ENCODE measurements at regions not wholly inside any gene's neighbourhood (a gene's known extent, or its start where the extent isn't known, plus 50 kb on each side); places are given as distances from the start of the nearest gene placed in this dataset.
"Not testable (repeated sequence)": the region's sequence is repeated elsewhere in the genome, so short reads cannot be mapped to it uniquely, and the experiment has no call there.

DNA sequence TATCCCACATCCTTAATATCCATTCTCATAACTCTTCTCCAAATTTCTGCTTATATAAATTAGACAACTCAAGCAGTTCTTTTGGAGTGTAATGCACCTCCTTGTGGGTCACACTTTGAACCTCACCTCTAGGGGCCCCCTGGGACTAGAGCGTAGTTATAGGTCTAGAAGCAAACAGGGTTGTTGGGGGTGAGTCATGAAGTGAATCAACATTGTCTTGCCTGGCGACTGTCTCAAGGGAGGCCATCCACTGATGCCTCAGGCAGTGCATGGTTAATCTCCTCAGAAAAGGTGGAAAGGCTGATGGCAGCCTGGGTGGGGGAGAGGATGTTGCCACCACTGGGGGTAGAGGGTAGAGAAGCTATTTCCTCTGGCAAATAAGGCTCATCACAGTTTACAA is 129.1 kb downstream of the TNFRSF21 start:
- DNase-seq (ENCODE audit: low read depth) = no peak

- no peak for DNase-seq (ENCODE audit: low read depth)
These were observed 130.4 kb downstream of the TNFRSF21 start for GRCh38 chr6:47179286-47179685.

DNA sequence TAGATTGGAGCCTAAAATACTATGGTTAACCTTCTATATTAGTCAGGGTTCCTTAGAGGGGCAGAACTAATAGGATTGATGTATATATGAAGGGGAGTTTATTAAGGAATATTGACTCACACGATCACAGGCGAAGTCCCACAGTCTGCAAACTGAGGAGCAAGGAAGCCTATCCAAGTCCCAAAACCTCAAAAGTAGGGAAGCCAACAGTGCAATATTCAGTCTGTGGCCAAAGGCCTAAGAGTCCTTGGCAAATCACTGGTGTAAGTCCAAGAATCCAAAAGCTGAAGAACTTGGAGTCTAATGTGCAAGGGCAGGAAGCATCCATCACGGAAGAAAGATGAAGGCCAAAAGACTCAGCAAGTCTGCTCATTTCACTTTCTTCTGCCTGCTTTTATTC is 133.5 kb upstream of the ADGRF1 start:
- no peak for DNase-seq (ENCODE audit: low read depth)

DNA sequence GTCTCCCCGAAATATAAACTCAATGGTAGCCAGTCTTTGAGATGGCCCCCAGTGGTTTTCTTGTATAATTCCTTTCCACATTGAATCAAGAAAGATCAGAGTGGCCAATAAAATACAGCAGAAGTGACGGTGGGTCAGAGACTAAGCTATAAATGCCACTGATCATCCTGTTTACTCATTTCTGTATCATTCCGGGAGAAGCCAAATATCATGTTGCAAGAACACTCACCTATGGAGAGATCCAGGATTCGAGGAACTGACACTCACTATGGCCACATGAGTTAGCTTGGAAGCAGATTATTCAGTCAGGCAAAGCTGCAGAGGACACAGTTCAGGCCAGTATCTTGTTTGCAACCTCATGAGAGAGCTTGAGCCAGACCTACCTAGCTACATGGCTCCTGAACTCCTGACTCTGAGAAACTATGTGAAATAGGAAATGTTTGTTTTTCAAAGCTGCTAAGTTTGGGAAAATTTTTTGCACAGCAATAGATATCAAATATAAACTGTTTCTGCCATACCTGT is 132.4 kb upstream of the ADGRF1 start:
- no peak for DNase-seq (ENCODE audit: low read depth)

- not testable (repeated sequence) for DNase-seq (ENCODE audit: low read depth)
These were observed 131.9 kb upstream of the ADGRF1 start for GRCh38 chr6:47174063-47174462.

DNA sequence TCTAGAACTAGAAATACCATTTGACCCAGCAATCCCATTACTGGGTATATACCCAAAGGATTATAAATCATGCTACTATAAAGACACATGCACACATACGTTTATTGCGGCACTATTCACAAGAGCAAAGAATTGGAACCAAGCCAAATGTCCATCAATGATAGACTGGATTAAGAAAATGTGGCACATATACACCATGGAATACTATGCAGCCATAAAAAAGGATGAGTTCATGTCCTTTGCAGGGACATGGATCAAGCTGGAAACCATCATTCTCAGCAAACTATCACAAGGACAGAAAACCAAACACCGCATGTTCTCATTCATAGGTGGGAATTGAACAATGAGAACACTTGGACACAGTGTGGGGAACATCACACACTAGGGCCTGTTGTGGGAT is 131.0 kb upstream of the ADGRF1 start:
- DNase-seq (ENCODE audit: low read depth) = not testable (repeated sequence)

DNA sequence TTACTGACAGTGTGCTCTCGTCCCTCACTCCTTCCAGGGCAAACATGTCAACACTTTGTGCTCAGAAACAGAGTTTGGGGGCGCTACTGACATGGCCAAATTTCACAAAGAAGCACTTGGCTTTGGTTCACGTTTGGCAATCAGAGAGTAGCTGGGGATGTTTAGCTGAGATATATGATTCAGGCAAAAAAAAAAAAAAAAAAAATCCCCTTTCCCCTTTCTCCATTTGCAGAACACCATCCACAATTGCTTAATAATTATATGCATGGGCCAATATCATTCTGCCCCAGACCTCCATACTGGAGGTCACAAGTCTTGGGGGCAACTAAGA is 128.4 kb upstream of the ADGRF1 start:
- no peak for DNase-seq (ENCODE audit: low read depth)

DNA sequence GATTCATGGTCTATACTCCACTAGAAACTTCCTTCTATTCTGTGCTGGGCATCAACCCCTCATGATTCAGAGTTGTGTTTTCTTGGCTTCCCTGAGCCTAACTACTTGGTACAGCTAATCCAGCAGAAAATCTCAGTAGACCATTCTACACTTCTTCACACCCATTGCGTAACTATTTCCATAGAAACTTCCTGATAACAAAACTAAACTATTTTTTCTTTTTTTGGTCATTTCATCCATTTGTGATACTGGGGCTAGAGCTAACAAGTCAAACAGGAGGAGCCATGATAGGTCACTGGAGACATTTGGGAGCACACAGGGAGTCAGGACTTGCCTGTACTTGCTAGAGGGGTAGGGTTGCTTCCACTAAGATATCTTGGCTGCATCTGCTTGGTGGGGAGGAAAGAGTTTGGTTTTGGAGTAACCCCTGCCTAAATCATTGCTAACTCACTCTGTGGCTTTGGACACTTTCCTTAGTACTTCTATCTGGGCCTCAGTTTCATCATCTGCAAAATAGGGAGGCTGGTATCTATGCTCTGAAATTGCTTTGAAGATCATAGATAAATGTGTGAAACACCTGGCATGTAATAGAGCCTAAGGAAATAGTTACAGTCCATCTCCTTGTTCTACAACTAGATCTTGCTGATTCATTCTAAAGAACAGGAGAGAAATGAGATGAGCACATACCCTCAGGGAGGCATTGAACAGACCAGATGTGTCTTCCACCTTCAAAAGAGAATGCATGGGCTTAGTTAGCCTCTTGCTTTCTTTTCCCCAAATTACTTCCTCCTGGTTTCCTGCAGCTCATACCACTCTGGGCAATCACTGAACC is 127.9 kb upstream of the ADGRF1 start:
- no peak for DNase-seq (ENCODE audit: low read depth)

- DNase-seq (ENCODE audit: low read depth) = peak; percentile 92
These were observed 126.0 kb upstream of the ADGRF1 start for GRCh38 chr6:47168180-47168579.

- DNase-seq (ENCODE audit: low read depth) = no peak
These were observed 123.8 kb upstream of the ADGRF1 start for GRCh38 chr6:47165918-47166317.

DNA sequence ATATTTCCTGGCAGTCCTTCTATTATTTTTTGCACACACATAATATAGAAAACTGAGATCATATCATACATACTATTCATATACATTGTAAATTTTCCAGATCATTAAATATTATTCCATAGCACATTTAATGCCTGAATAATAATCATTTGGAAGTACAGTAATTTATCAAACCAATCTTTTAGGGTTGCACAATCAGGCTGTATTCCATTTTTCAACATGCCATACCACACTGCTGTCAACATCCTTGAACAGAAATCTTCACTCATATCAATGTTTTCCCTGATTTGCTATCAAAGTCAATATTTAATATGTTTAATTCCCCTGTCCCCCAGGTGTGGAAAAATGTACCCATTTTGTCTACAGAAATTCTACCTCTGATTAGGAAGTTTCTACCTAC is 122.7 kb upstream of the ADGRF1 start:
- no peak for DNase-seq (ENCODE audit: low read depth)

- DNase-seq (ENCODE audit: low read depth) = no peak
These were observed 121.4 kb upstream of the ADGRF1 start for GRCh38 chr6:47163536-47163935.

GRCh38 chr6:47162793-47163192 is 120.7 kb upstream of the ADGRF1 start:
- DNase-seq (ENCODE audit: low read depth) = no peak

GRCh38 chr6:47162231-47162630 is 120.1 kb upstream of the ADGRF1 start:
- DNase-seq (ENCODE audit: low read depth) = no peak

- DNase-seq (ENCODE audit: low read depth) = no peak
These were observed 119.1 kb upstream of the ADGRF1 start for GRCh38 chr6:47161176-47161687.

GRCh38 chr6:47160702-47161101 is 118.6 kb upstream of the ADGRF1 start:
- DNase-seq (ENCODE audit: low read depth) = no peak

GRCh38 chr6:47159763-47160162 is 117.6 kb upstream of the ADGRF1 start:
- no peak for DNase-seq (ENCODE audit: low read depth)

GRCh38 chr6:47157653-47158219 is 115.6 kb upstream of the ADGRF1 start:
- DNase-seq (ENCODE audit: low read depth) = no peak

GRCh38 chr6:47157063-47157462 is 114.9 kb upstream of the ADGRF1 start:
- no peak for DNase-seq (ENCODE audit: low read depth)

DNA sequence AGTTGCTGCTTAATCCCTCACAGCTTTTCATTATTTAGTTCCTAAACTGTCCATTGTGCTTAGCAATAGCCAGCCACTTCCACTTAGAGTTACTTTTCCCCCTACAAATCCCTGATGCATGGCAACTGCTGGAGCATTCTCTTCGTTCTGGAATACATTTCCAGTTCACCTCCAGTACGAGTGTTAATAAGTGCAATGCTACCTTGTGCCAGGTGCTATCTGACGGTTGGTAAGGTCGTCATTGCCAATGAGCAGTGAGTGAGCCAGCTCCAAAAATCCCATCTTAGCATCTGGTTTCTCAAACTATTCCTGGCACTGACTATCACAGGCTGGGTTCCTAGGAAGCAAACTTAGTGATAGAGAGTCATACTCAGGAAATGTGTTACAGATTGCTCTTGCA is 114.1 kb upstream of the ADGRF1 start:
- DNase-seq (ENCODE audit: low read depth) = no peak

DNA sequence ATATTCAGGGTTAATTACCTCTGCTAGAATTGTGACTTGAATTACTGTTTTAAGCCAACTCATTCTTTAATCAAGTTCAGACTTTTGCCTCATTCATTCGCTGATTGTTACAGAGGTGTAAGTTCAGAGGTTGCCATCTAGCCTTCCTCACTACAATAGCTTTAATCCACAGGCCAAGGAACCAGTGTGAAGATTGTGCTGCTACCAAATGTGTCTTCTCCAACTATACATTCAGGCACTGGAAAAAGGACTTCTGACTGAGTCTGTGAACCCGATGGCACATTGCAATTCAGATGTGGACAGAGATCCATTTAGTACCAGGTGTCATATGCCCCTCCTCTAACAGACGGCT is 111.2 kb upstream of the ADGRF1 start:
- DNase-seq (ENCODE audit: low read depth) = no peak

- DNase-seq (ENCODE audit: low read depth) = no peak
These were observed 110.7 kb upstream of the ADGRF1 start for GRCh38 chr6:47152666-47153403.

Data from GM04503 (cell line).